Liver (tissue), 8 donors: ENCODE measurements at regions not wholly inside any gene's neighbourhood (a gene's known extent, or its start where the extent isn't known, plus 50 kb on each side); places are given as distances from the start of the nearest gene placed in this dataset.

Experiments
- DNase-seq: peaks from one replicate; pipeline ENCODE4 v3.0.0-alpha.2; 2017; ENCODE audit warnings: low spot score
- H3K27ac ChIP-seq, 2 donors: one replicate each; pipeline ENCODE4 v1.7.0; 2013; ENCODE audit warnings: inconsistent platforms in 2 of 2, low read length in 2 of 2, control low read depth in 1 of 2, low read depth in 1 of 2, mild to moderate bottlenecking in 1 of 2
- H3K27me3 ChIP-seq, 4 donors: one replicate each; pipeline versions ENCODE4 v1.6.1 to v1.7.0; 2013; ENCODE audit warnings: low read length in 3 of 4, inconsistent platforms in 1 of 4, mild to moderate bottlenecking in 1 of 4, moderate library complexity in 1 of 4; ENCODE audit not compliant: control insufficient read depth in 4 of 4, insufficient read depth in 4 of 4
- H3K36me3 ChIP-seq, 4 donors: one replicate each; pipeline versions ENCODE4 v1.6.1 to v1.7.0; 2013; ENCODE audit warnings: low read length in 3 of 4, mild to moderate bottlenecking in 3 of 4, low read depth in 1 of 4, moderate library complexity in 1 of 4; ENCODE audit not compliant: control insufficient read depth in 4 of 4, insufficient read depth in 3 of 4
- H3K4me1 ChIP-seq, 4 donors: one replicate each; pipeline versions ENCODE4 v1.6.1 to v1.7.0; 2013; ENCODE audit warnings: low read length in 3 of 4, mild to moderate bottlenecking in 3 of 4, moderate library complexity in 1 of 4; ENCODE audit not compliant: control insufficient read depth in 4 of 4, insufficient read depth in 4 of 4
- H3K4me3 ChIP-seq, 3 donors: one replicate each; pipeline versions ENCODE4 v1.6.1 to v1.7.0; 2013; ENCODE audit warnings: low read length in 3 of 3, control low read depth in 1 of 3, low read depth in 1 of 3, mild to moderate bottlenecking in 1 of 3
- H3K9ac ChIP-seq, 2 donors: one replicate each; pipeline ENCODE4 v1.7.0; 2013; ENCODE audit warnings: low read length in 2 of 2, mild to moderate bottlenecking in 2 of 2, moderate library complexity in 2 of 2, control low read depth in 1 of 2, low read depth in 1 of 2
- H3K9me3 ChIP-seq, 4 donors: one replicate each; pipeline versions ENCODE4 v1.6.1 to v1.7.0; 2013; ENCODE audit warnings: low read length in 3 of 4; ENCODE audit not compliant: control insufficient read depth in 4 of 4
- ATF3 ChIP-seq: IDR thresholded peaks from 2 replicates; pipeline ENCODE4 v1.6.1; 2016; ENCODE audit warnings: antibody characterized with exemption
- CTCF ChIP-seq: fragments of 150-350 bp; IDR thresholded peaks from 2 replicates; pipeline ENCODE4 v1.5.1; 2017; ENCODE audit warnings: improper control_type of control experiment, low read depth, low read length; ENCODE audit not compliant: missing input control
- EGR1 ChIP-seq, 2 donors: IDR thresholded peaks; 2 replicates each; pipeline ENCODE4 v1.6.1; 2016 to 2018; ENCODE audit warnings: antibody characterized with exemption in 2 of 2, low read depth in 2 of 2
- FOXA1 ChIP-seq: IDR thresholded peaks from 2 replicates; pipeline ENCODE4 v1.6.1; 2016; ENCODE audit warnings: antibody characterized with exemption
- FOXA2 ChIP-seq: IDR thresholded peaks from 2 replicates; pipeline ENCODE4 v1.6.1; 2016; ENCODE audit warnings: antibody characterized with exemption
- GABPA ChIP-seq, 2 donors: IDR thresholded peaks in 1 of 2; conservative IDR thresholded peaks in 1 of 2; 2 replicates each; pipeline ENCODE4 v1.6.1; 2016; ENCODE audit warnings: antibody characterized with exemption in 2 of 2, mild to moderate bottlenecking in 1 of 2, moderate library complexity in 1 of 2
- HNF4A ChIP-seq, 2 donors: conservative IDR thresholded peaks; 2 replicates each; pipeline ENCODE4 v1.6.1; 2016; ENCODE audit warnings: antibody characterized with exemption in 2 of 2, mild to moderate bottlenecking in 2 of 2
- HNF4G ChIP-seq: IDR thresholded peaks from 2 replicates; pipeline ENCODE4 v1.6.1; 2016; ENCODE audit warnings: antibody characterized with exemption
- MAX ChIP-seq: IDR thresholded peaks from 2 replicates; pipeline ENCODE4 v1.6.1; 2016; ENCODE audit warnings: antibody characterized with exemption
- NR2F2 ChIP-seq: IDR thresholded peaks from 2 replicates; pipeline ENCODE4 v1.6.1; 2016; ENCODE audit warnings: antibody characterized with exemption
- RXRA ChIP-seq, 2 donors: IDR thresholded peaks; 2 replicates each; pipeline ENCODE4 v1.6.1; 2017 to 2018; ENCODE audit warnings: antibody characterized with exemption in 2 of 2, mild to moderate bottlenecking in 1 of 2
- TAF1 ChIP-seq: conservative IDR thresholded peaks from 2 replicates; pipeline ENCODE4 v1.6.1; 2016; ENCODE audit warnings: antibody characterized with exemption, mild to moderate bottlenecking
- YY1 ChIP-seq: IDR thresholded peaks from 2 replicates; pipeline ENCODE4 v1.6.1; 2016; ENCODE audit warnings: antibody characterized with exemption, mild to moderate bottlenecking
- WGBS: extraction: QIAGEN DNeasy Blood & Tissue Kit; methylation state at CpG from one replicate; pipeline ENCODE4 v1.1.7; 2013; 5-methylcytosine and 5-hydroxymethylcytosine counted together
- donor health status: healthy.
- donor health status: healthy.
- donor health status: healthy.
- donor health status: healthy.
- donor health status: healthy.

GRCh38 chr13:73908809-73909208 is 225.4 kb downstream of the KLF12 start:
- Histone ChIP-seq H3K9ac (no peak overlapping the region), H3K27me3 (no peaks in the 10 kb centered on the region), H3K36me3 (no peaks in the 10 kb centered on the region), H3K4me3 (no peak overlapping the region), H3K4me1 (no peaks in the 10 kb centered on the region), H3K27ac (no peak overlapping the region), H3K9me3 (no peaks in the 10 kb centered on the region)
- no peak for DNase-seq
- WGBS: 47% methylated on average over 5 of the region's 5 CpGs
- TF ChIP-seq RXRA (IDR thresholded peaks at IDR 0.05) (no peak), FOXA1 (no peak), HNF4A (conservative IDR thresholded peaks at IDR 0.05) (peak in 1 of 2 donors; percentile 17), CTCF (no peak), YY1 (no peak), EGR1 (IDR thresholded peaks at IDR 0.05; ENCODE audit: low read depth in 2 of 2) (no peak), NR2F2 (no peak)

GRCh38 chr13:73904625-73905024 is 229.6 kb downstream of the KLF12 start:
- no peaks in the 10 kb centered on the region for H3K27me3 ChIP-seq
- TF ChIP-seq ATF3: no peak
- TF ChIP-seq TAF1: no peak
- TF ChIP-seq YY1: no peak
- no peak for TF ChIP-seq EGR1 (IDR thresholded peaks at IDR 0.05; ENCODE audit: low read depth in 2 of 2)
- TF ChIP-seq CTCF: no peak
- TF ChIP-seq HNF4A (conservative IDR thresholded peaks at IDR 0.05): no peak
- TF ChIP-seq FOXA1: no peak
- TF ChIP-seq HNF4G: no peak
- no peak for TF ChIP-seq FOXA2
- TF ChIP-seq GABPA (IDR thresholded peaks at IDR 0.05 in 1 of 2, conservative IDR thresholded peaks at IDR 0.05 in 1 of 2): no peak
- no peaks in the 10 kb centered on the region for H3K36me3 ChIP-seq
- no peaks in the 10 kb centered on the region for H3K4me1 ChIP-seq
- H3K27ac ChIP-seq: no peak overlapping the region
- no peak for DNase-seq
- no peak overlapping the region for H3K9ac ChIP-seq
- no peaks in the 10 kb centered on the region for H3K9me3 ChIP-seq
- 95% methylated on average over 3 of the region's 3 CpGs for WGBS
- H3K4me3 ChIP-seq: no peak overlapping the region

- H3K36me3 ChIP-seq: no peaks in the 10 kb centered on the region
- no peak overlapping the region for H3K27ac ChIP-seq
- WGBS: 98% methylated on average over 7 of the region's 7 CpGs
- no peak for DNase-seq
- no peak overlapping the region for H3K4me3 ChIP-seq
- H3K9ac ChIP-seq: no peak overlapping the region
- TF ChIP-seq ATF3 (no peak), MAX (no peak), EGR1 (IDR thresholded peaks at IDR 0.05; ENCODE audit: low read depth in 2 of 2) (no peak)
- no peaks in the 10 kb centered on the region for H3K27me3 ChIP-seq
- H3K9me3 ChIP-seq: no peaks in the 10 kb centered on the region
- no peaks in the 10 kb centered on the region for H3K4me1 ChIP-seq
Measured at GRCh38 chr13:73903561-73903960, 230.6 kb downstream of the KLF12 start.
